Sigmoid colon (tissue), 6 donors: ENCODE measurements at regions not wholly inside any gene's neighbourhood (a gene's known extent, or its start where the extent isn't known, plus 50 kb on each side); places are given as distances from the start of the nearest gene placed in this dataset.
"Not testable (repeated sequence)": the region's sequence is repeated elsewhere in the genome, so short reads cannot be mapped to it uniquely, and the experiment has no call there.

Source experiments
- DNase-seq: peaks from one replicate; pipeline ENCODE4 v3.0.0-alpha.2; 2019
- H3K27ac ChIP-seq, 4 donors: fragments of 200-600 bp; sonication (generic); one replicate each; pipeline ENCODE4 v1.5.1; 2016 to 2019; ENCODE audit warnings: mild to moderate bottlenecking in 1 of 4
- H3K27me3 ChIP-seq, 3 donors: fragments of 200-600 bp; sonication (generic); one replicate each; pipeline ENCODE4 v1.5.1; 2019; ENCODE audit warnings: mild to moderate bottlenecking in 1 of 3
- H3K36me3 ChIP-seq, 4 donors: fragments of 200-600 bp; sonication (generic); one replicate each; pipeline ENCODE4 v1.5.1; 2016 to 2019
- H3K4me1 ChIP-seq, 4 donors: fragments of 200-600 bp; sonication (generic); one replicate each; pipeline ENCODE4 v1.5.1; 2017 to 2019
- H3K4me3 ChIP-seq, 4 donors: fragments of 200-600 bp; sonication (generic); one replicate each; pipeline ENCODE4 v1.5.1; 2017 to 2019; ENCODE audit warnings: mild to moderate bottlenecking in 2 of 4, moderate library complexity in 1 of 4
- H3K9me3 ChIP-seq, 4 donors: fragments of 200-600 bp in 3 of 4; sonication (generic) in 3 of 4; one replicate each; pipeline versions ENCODE4 v1.5.1 to v1.6.1; 2013 to 2019
- EP300 ChIP-seq, 4 donors: sonication (generic); formaldehyde crosslinking; IDR thresholded peaks; one replicate each; pipeline ENCODE4 v1.6.1; 2017; ENCODE audit warnings: antibody characterized with exemption in 4 of 4
- POLR2A ChIP-seq, 2 donors: fragments of 450-650 bp; IDR thresholded peaks; one replicate each; pipeline ENCODE4 v1.6.1; 2016; ENCODE audit warnings: antibody characterized with exemption in 2 of 2, mild to moderate bottlenecking in 2 of 2, moderate library complexity in 2 of 2
- POLR2AphosphoS5 ChIP-seq, 4 donors: sonication (generic); formaldehyde crosslinking; IDR thresholded peaks; one replicate each; pipeline ENCODE4 v1.6.1; 2017; ENCODE audit warnings: antibody characterized with exemption in 4 of 4
- WGBS, 2 donors: extraction: QIAGEN DNeasy Blood & Tissue Kit; methylation state at CpG; one replicate each; pipeline ENCODE4 v1.1.7; 2013; 5-methylcytosine and 5-hydroxymethylcytosine counted together
- intact Hi-C: fragments of 100-400 bp; cut with DNase I; formaldehyde crosslinking; loops from one replicate; pipeline ENCODE4 v1.15.1; 2023
- TF ChIP-seq, protein P1 (sequence below), 4 experiments: fragments of 450-650 bp in 3 of 4; fragments of 200-600 bp in 1 of 4; IDR thresholded peaks; one replicate each; pipeline ENCODE4 v1.5.1; 2016 to 2019; ENCODE audit warnings: antibody characterized with exemption in 4 of 4, mild to moderate bottlenecking in 3 of 4, moderate library complexity in 2 of 4
- donor health status: healthy with polysubstance abuse.
- donor health status: healthy.

DNA sequence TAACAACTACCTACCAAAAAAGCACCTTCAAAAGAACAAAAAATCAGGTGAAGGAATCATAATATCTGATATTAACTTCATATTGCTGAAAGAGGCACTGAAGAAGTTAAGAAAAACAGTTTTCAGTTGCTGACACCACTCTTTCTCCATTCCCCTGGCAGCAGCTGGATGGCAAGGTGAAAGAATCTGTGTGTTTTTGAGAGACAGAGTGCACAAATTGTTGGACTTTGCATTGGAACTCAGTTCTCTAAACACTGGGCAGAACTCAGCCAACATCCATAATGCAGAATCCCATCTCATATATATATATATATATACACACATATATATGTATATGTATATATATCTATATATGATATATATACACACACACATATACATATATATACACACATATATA lies 408.3 kb upstream of the MAGEC2 start:
- no peaks in the 10 kb centered on the region for H3K36me3 ChIP-seq
- H3K27me3 ChIP-seq, result no peaks in the 10 kb centered on the region
- no peak for DNase-seq
- no peak overlapping the region for H3K4me3 ChIP-seq
- intact Hi-C loops, result no loop called here
- no peaks in the 10 kb centered on the region for H3K9me3 ChIP-seq
- no peak overlapping the region for H3K27ac ChIP-seq
- TF ChIP-seq POLR2A (IDR thresholded peaks at IDR 0.05), result no peak
- TF ChIP-seq, protein P1, sequence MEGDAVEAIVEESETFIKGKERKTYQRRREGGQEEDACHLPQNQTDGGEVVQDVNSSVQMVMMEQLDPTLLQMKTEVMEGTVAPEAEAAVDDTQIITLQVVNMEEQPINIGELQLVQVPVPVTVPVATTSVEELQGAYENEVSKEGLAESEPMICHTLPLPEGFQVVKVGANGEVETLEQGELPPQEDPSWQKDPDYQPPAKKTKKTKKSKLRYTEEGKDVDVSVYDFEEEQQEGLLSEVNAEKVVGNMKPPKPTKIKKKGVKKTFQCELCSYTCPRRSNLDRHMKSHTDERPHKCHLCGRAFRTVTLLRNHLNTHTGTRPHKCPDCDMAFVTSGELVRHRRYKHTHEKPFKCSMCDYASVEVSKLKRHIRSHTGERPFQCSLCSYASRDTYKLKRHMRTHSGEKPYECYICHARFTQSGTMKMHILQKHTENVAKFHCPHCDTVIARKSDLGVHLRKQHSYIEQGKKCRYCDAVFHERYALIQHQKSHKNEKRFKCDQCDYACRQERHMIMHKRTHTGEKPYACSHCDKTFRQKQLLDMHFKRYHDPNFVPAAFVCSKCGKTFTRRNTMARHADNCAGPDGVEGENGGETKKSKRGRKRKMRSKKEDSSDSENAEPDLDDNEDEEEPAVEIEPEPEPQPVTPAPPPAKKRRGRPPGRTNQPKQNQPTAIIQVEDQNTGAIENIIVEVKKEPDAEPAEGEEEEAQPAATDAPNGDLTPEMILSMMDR (IDR thresholded peaks at IDR 0.05), result no peak
- TF ChIP-seq EP300 (IDR thresholded peaks at IDR 0.05), result no peak
- no peak for TF ChIP-seq POLR2AphosphoS5 (IDR thresholded peaks at IDR 0.05)
- no peaks in the 10 kb centered on the region for H3K4me1 ChIP-seq

DNA sequence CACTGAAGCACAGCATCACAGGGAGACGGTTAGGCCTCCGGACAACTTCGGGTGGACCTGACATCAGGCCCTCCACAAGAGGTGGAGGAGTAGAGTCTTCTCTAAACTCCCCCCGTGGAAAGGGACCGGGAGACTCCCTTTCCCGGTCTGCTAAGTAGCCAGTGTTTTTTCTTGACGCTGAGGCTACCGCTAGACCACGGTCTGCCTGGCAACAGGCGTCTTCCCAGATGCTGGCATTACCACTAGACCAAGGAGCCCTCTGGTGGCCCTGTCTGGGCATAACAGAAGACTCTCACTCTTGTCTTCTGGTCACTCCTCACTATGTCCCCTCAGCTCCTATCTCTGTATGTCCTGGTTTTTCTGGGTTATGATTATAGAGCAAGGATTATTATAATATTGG lies 401.5 kb upstream of the MAGEC2 start:
- intact Hi-C loops, H3K4me3 ChIP-seq, H3K27me3 ChIP-seq, DNase-seq, H3K36me3 ChIP-seq, H3K27ac ChIP-seq, H3K4me1 ChIP-seq, H3K9me3 ChIP-seq: not testable (repeated sequence)
- 90 to 93% methylated on average over 10 of the region's 10 CpGs for WGBS, 2 donors

DNA sequence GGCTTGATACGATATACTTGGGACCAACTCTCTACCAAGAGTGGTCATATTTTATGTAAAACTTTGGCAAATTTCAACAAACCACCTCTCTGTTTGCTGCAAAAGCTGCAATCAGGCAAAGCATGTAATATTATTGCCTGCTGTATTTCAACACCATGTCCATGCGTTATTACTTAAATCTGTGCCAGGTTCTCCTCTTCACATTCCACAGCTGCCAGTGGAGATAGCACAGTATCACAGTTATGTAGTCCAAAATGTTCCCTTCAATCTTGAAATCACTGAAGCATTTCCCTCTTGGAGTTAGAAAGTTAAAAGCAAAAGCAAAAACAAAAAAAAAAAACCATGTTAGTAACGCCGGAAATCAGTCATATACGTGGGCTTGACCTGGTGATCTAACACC lies 396.7 kb upstream of the MAGEC2 start:
- intact Hi-C loops, result no loop called here
- 86 to 89% methylated on average over 5 of the region's 5 CpGs for WGBS, 2 donors
- Histone ChIP-seq H3K4me1 (no peaks in the 10 kb centered on the region), H3K4me3 (no peak overlapping the region), H3K27me3 (no peaks in the 10 kb centered on the region), H3K27ac (no peak overlapping the region), H3K36me3 (no peaks in the 10 kb centered on the region), H3K9me3 (no peaks in the 10 kb centered on the region)
- DNase-seq, result no peak
- TF ChIP-seq, protein P1 (IDR thresholded peaks at IDR 0.05), result no peak
- TF ChIP-seq POLR2A (IDR thresholded peaks at IDR 0.05), result no peak
- TF ChIP-seq EP300 (IDR thresholded peaks at IDR 0.05), result no peak
- no peak for TF ChIP-seq POLR2AphosphoS5 (IDR thresholded peaks at IDR 0.05)

DNA sequence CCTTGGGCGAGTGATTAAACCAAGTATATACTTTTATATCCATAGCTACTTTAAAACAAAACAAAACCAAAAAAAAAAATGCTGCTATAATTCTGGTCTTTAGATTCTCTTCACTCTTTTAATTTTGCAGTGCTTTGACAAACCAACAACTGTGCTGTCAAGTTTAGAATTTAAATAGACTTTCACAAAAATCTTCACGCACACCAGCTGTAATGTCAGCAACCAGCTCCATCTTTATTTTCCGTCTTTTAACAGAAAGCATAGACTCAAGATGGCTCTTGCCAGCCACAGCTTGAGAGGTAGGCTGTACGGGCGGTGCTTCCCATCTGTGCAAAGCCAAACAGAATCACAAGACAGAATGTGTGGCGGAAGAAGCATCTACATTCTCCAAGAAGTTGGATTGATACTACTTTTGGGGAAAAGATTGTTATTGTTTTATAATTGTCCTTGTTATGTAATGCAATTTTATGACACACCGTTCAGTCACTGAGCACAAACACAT lies 388.3 kb upstream of the MAGEC2 start:
- H3K27me3 ChIP-seq, result no peaks in the 10 kb centered on the region
- no peak for DNase-seq
- intact Hi-C loops, result no loop called here

DNA sequence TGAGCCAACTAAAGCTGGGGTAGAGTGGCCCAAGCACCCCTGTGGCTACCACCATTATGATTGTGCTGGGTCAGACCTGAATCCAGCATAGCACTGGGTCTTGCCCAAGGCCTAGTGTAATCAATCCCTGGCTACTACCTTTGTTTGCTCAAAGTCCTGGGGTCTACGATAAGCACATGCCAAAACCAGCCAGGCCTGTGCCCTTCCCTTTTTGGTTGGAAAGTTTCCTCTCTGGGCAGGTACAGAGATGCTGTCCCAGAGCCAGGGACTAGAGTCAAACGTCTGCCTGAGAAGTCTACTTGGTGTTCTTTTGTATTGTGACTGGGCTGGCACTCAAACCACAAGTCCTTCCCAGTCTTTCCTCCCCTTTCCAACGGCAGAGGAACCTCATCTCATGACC lies 371.5 kb upstream of the MAGEC2 start:
- DNase-seq, result no peak
- no peaks in the 10 kb centered on the region for H3K9me3 ChIP-seq
- no peaks in the 10 kb centered on the region for H3K27me3 ChIP-seq
- H3K4me1 ChIP-seq, result no peaks in the 10 kb centered on the region
- no peaks in the 10 kb centered on the region for H3K36me3 ChIP-seq
- TF ChIP-seq EP300 (IDR thresholded peaks at IDR 0.05), result no peak
- TF ChIP-seq POLR2AphosphoS5 (IDR thresholded peaks at IDR 0.05), result no peak
- TF ChIP-seq, protein P1 (IDR thresholded peaks at IDR 0.05), result no peak
- no peak for TF ChIP-seq POLR2A (IDR thresholded peaks at IDR 0.05)
- H3K27ac ChIP-seq, result no peak overlapping the region
- no peak overlapping the region for H3K4me3 ChIP-seq
- intact Hi-C loops, result no loop called here
- 37 to 61% methylated on average over 3 of the region's 3 CpGs for WGBS, 2 donors

More for the DNA sequence above, 388.3 kb upstream of the MAGEC2 start:
- Histone ChIP-seq H3K4me3 (no peak overlapping the region), H3K27ac (no peak overlapping the region), H3K9me3 (no peaks in the 10 kb centered on the region), H3K4me1 (no peaks in the 10 kb centered on the region), H3K36me3 (no peaks in the 10 kb centered on the region)
- TF ChIP-seq EP300 (IDR thresholded peaks at IDR 0.05) (no peak), POLR2A (IDR thresholded peaks at IDR 0.05) (no peak), POLR2AphosphoS5 (IDR thresholded peaks at IDR 0.05) (no peak)
- TF ChIP-seq, protein P1 (IDR thresholded peaks at IDR 0.05), result no peak
- WGBS, 2 donors, result 88 to 89% methylated on average over 7 of the region's 7 CpGs
